C4-2B (cell line): ENCODE measurements at regions not wholly inside any gene's neighbourhood (a gene's known extent, or its start where the extent isn't known, plus 50 kb on each side); places are given as distances from the start of the nearest gene placed in this dataset.

Experiments used
- CTCF ChIP-seq: fragments of 450-650 bp; conservative IDR thresholded peaks from 2 replicates; pipeline ENCODE4 v1.5.1; 2017; ENCODE audit warnings: mild to moderate bottlenecking
- ZFX ChIP-seq: fragments of 450-650 bp; IDR thresholded peaks from 2 replicates; pipeline ENCODE4 v1.6.1; 2017

- TF ChIP-seq CTCF, result no peak
- no peak for TF ChIP-seq ZFX
These were observed 221.8 kb downstream of the RPIA start for GRCh38 chr2:88913280-88913679.
